ENCODE measurements at regions not wholly inside any gene's neighbourhood (a gene's known extent, or its start where the extent isn't known, plus 50 kb on each side); places are given as distances from the start of the nearest gene placed in this dataset.

DNA sequence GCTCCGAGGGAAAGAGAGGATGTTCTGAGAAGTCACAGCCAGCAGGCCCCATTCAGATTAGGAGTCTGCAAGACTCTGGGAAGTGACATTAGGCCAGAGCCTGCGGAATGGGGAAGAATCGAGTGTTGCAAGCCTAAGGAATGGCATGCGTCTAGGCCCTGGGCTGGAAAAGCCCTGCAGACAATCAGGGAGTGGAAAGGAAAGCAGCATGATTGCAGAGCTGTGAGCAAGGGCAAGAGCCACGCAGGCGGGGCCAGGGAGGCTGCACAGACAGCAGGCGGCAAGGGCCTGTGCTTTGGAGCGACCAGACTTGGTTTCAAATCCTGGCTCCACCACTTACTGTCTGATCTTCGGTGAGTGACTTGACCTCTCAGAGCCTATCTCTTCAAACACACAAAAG, 118.2 kb downstream of the RRAGC start:
- Histone ChIP-seq H3K9me3 (no peaks in the 10 kb centered on the region), H3K36me3 (no peaks in the 10 kb centered on the region), H3K27me3 (no peaks in the 10 kb centered on the region), H3K4me3 (no peak overlapping the region), H3K4me1 (no peaks in the 10 kb centered on the region), H3K27ac (no peak overlapping the region)
- TF ChIP-seq POLR2A (IDR thresholded peaks at IDR 0.05), result no peak
- TF ChIP-seq, protein P1, sequence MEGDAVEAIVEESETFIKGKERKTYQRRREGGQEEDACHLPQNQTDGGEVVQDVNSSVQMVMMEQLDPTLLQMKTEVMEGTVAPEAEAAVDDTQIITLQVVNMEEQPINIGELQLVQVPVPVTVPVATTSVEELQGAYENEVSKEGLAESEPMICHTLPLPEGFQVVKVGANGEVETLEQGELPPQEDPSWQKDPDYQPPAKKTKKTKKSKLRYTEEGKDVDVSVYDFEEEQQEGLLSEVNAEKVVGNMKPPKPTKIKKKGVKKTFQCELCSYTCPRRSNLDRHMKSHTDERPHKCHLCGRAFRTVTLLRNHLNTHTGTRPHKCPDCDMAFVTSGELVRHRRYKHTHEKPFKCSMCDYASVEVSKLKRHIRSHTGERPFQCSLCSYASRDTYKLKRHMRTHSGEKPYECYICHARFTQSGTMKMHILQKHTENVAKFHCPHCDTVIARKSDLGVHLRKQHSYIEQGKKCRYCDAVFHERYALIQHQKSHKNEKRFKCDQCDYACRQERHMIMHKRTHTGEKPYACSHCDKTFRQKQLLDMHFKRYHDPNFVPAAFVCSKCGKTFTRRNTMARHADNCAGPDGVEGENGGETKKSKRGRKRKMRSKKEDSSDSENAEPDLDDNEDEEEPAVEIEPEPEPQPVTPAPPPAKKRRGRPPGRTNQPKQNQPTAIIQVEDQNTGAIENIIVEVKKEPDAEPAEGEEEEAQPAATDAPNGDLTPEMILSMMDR (IDR thresholded peaks at IDR 0.05), result no peak
- DNase-seq, result no peak

DNA sequence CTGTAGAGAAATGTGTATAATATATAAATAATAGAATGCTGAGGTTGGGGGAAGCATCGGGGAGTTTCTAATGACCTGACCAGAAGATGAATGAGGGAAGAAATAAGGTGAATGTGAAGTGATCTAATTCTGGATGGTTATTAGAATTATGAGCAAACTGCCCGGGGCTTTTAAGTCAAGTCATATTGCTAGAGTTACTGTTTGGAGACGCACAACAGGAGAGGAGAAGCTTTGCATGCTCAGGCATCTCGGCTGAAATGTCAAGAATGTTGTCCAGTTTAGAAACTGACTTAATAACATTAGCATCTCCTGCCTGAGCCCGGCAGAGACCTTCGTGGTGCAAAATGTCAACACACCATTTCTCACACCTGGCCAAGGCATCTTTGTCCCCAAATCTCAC, 119.1 kb downstream of the RRAGC start:
- H3K27ac ChIP-seq, result no peak overlapping the region
- no peaks in the 10 kb centered on the region for H3K36me3 ChIP-seq
- DNase-seq, result no peak
- TF ChIP-seq, protein P1 (IDR thresholded peaks at IDR 0.05), result no peak
- TF ChIP-seq POLR2A (IDR thresholded peaks at IDR 0.05), result no peak
- no peaks in the 10 kb centered on the region for H3K4me1 ChIP-seq
- no peaks in the 10 kb centered on the region for H3K27me3 ChIP-seq
- no peak overlapping the region for H3K4me3 ChIP-seq
- H3K9me3 ChIP-seq, result no peaks in the 10 kb centered on the region

GRCh38 chr1:38738207-38738606, 121.4 kb downstream of the RRAGC start:
- H3K27me3 ChIP-seq, result no peaks in the 10 kb centered on the region
- DNase-seq, result no peak
- no peak for TF ChIP-seq POLR2A (IDR thresholded peaks at IDR 0.05)
- TF ChIP-seq, protein P1 (IDR thresholded peaks at IDR 0.05), result no peak
- H3K9me3 ChIP-seq, result no peaks in the 10 kb centered on the region
- H3K36me3 ChIP-seq, result no peaks in the 10 kb centered on the region
- no peak overlapping the region for H3K27ac ChIP-seq
- H3K4me1 ChIP-seq, result no peaks in the 10 kb centered on the region
- H3K4me3 ChIP-seq, result no peak overlapping the region

GRCh38 chr1:38736399-38736798, 123.2 kb downstream of the RRAGC start:
- Histone ChIP-seq H3K4me3 (no peak overlapping the region), H3K27ac (no peak overlapping the region), H3K4me1 (no peaks in the 10 kb centered on the region), H3K36me3 (no peaks in the 10 kb centered on the region), H3K9me3 (no peaks in the 10 kb centered on the region), H3K27me3 (no peaks in the 10 kb centered on the region)
- DNase-seq, result no peak
- TF ChIP-seq, protein P1 (IDR thresholded peaks at IDR 0.05), result no peak
- no peak for TF ChIP-seq POLR2A (IDR thresholded peaks at IDR 0.05)

DNA sequence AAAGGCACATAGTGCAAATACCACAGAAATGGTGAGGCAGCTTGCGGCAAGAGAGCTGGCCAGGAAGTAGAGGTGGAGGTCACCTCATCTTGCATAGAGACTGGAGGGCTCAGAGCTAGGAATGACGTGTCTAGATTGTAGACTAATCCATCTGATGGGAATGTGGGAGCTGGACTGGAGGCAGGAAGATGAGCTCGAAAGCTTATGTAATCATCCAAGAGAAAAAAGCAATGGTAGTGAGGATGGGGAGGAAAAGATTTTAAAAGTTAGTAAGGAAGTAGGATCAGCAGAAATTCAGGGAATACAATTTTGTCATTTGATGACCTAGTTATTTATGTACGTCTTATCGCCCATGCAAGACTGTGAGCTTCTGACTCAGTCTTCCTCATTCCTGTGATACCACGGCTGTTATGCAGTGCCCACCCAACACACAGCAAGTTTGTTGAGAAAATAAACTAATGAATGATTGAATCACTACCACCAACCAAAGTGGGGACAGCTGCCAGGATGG, 123.9 kb downstream of the RRAGC start:
- no peaks in the 10 kb centered on the region for H3K4me1 ChIP-seq
- no peaks in the 10 kb centered on the region for H3K36me3 ChIP-seq
- no peaks in the 10 kb centered on the region for H3K27me3 ChIP-seq
- no peak for DNase-seq
- H3K4me3 ChIP-seq, result no peak overlapping the region
- TF ChIP-seq, protein P1 (IDR thresholded peaks at IDR 0.05), result no peak
- no peak for TF ChIP-seq POLR2A (IDR thresholded peaks at IDR 0.05)
- H3K9me3 ChIP-seq, result no peaks in the 10 kb centered on the region
- no peak overlapping the region for H3K27ac ChIP-seq

GRCh38 chr1:38733761-38734160, 125.8 kb downstream of the RRAGC start:
- no peak for DNase-seq
- TF ChIP-seq, protein P1 (IDR thresholded peaks at IDR 0.05), result no peak
- TF ChIP-seq POLR2A (IDR thresholded peaks at IDR 0.05), result no peak
- H3K27ac ChIP-seq, result no peak overlapping the region
- H3K27me3 ChIP-seq, result no peaks in the 10 kb centered on the region
- H3K36me3 ChIP-seq, result no peaks in the 10 kb centered on the region
- H3K4me1 ChIP-seq, result peaks cover 0 to 2% (median 0%) of the 10 kb centered on the region in 4 donors
- no peak overlapping the region for H3K4me3 ChIP-seq
- no peaks in the 10 kb centered on the region for H3K9me3 ChIP-seq
